ENCODE measurements at regions not wholly inside any gene's neighbourhood (a gene's known extent, or its start where the extent isn't known, plus 50 kb on each side); places are given as distances from the start of the nearest gene placed in this dataset.
"Not testable (repeated sequence)": the region's sequence is repeated elsewhere in the genome, so short reads cannot be mapped to it uniquely, and the experiment has no call there.

- no peak overlapping the region for H3K9ac ChIP-seq (ENCODE audit: low read length)
- no peaks in the 10 kb centered on the region for H4K20me1 ChIP-seq (ENCODE audit: insufficient read depth, low read depth, low read length)
- H3K4me3 ChIP-seq (ENCODE audit: low read length) = no peak overlapping the region
- no peaks in the 10 kb centered on the region for H3K79me2 ChIP-seq (ENCODE audit: low read length)
- no peaks in the 10 kb centered on the region for H3K9me2 ChIP-seq (replicated peaks; ENCODE audit: insufficient read depth, low read length)
- no peaks in the 10 kb centered on the region for H3K36me3 ChIP-seq (ENCODE audit: insufficient read depth, low read length)
- H3K27ac ChIP-seq (ENCODE audit: low read length) = no peak overlapping the region
- no peaks in the 10 kb centered on the region for H3K9me3 ChIP-seq (ENCODE audit: low read length)
- no peaks in the 10 kb centered on the region for H3K4me1 ChIP-seq (ENCODE audit: low read length)
- no peaks in the 10 kb centered on the region for H3K27me3 ChIP-seq (ENCODE audit: low read length)
- H3K4me2 ChIP-seq (ENCODE audit: low read depth, low read length, poor library complexity, severe bottlenecking) = no peak overlapping the region
- H2AFZ ChIP-seq (ENCODE audit: low read length) = no peak overlapping the region
- DNase-seq = no peak
These were observed 244.3 kb downstream of the RNF144A start for GRCh38 chr2:7161501-7161900.

GRCh38 chr2:7165736-7166135 is 248.5 kb downstream of the RNF144A start:
- H3K27ac ChIP-seq (ENCODE audit: low read length) = no peak overlapping the region
- H3K4me3 ChIP-seq (ENCODE audit: low read length) = no peak overlapping the region
- no peaks in the 10 kb centered on the region for H3K36me3 ChIP-seq (ENCODE audit: insufficient read depth, low read length)
- H3K4me1 ChIP-seq (ENCODE audit: low read length) = no peaks in the 10 kb centered on the region; the same call in 1 of the 2 replicates
- no peaks in the 10 kb centered on the region for H3K79me2 ChIP-seq (ENCODE audit: low read length)
- DNase-seq = no peak
- H3K9ac ChIP-seq (ENCODE audit: low read length) = no peak overlapping the region
- no peaks in the 10 kb centered on the region for H3K9me3 ChIP-seq (ENCODE audit: low read length)
- no peak overlapping the region for H2AFZ ChIP-seq (ENCODE audit: low read length)
- H3K4me2 ChIP-seq (ENCODE audit: low read depth, low read length, poor library complexity, severe bottlenecking) = no peak overlapping the region
- H4K20me1 ChIP-seq (ENCODE audit: insufficient read depth, low read depth, low read length) = no peaks in the 10 kb centered on the region
- no peaks in the 10 kb centered on the region for H3K9me2 ChIP-seq (replicated peaks; ENCODE audit: insufficient read depth, low read length)
- no peaks in the 10 kb centered on the region for H3K27me3 ChIP-seq (ENCODE audit: low read length)

GRCh38 chr2:7167801-7168411 is 250.7 kb downstream of the RNF144A start:
- Histone ChIP-seq H2AFZ (ENCODE audit: low read length) (no peak overlapping the region), H3K4me2 (ENCODE audit: low read depth, low read length, poor library complexity, severe bottlenecking) (no peak overlapping the region), H4K20me1 (ENCODE audit: insufficient read depth, low read depth, low read length) (no peaks in the 10 kb centered on the region), H3K27ac (ENCODE audit: low read length) (no peak overlapping the region), H3K4me3 (ENCODE audit: low read length) (no peak overlapping the region), H3K9me3 (ENCODE audit: low read length) (no peaks in the 10 kb centered on the region), H3K9me2 (replicated peaks; ENCODE audit: insufficient read depth, low read length) (no peaks in the 10 kb centered on the region), H3K27me3 (ENCODE audit: low read length) (no peaks in the 10 kb centered on the region), H3K36me3 (ENCODE audit: insufficient read depth, low read length) (no peaks in the 10 kb centered on the region), H3K79me2 (ENCODE audit: low read length) (no peaks in the 10 kb centered on the region), H3K9ac (ENCODE audit: low read length) (no peak overlapping the region), H3K4me1 (ENCODE audit: low read length) (no peaks in the 10 kb centered on the region; the same call in 1 of the 2 replicates)
- no peak for DNase-seq

- Histone ChIP-seq H3K9me2 (replicated peaks; ENCODE audit: insufficient read depth, low read length) (no peaks in the 10 kb centered on the region), H3K4me2 (ENCODE audit: low read depth, low read length, poor library complexity, severe bottlenecking) (no peak overlapping the region), H3K79me2 (ENCODE audit: low read length) (no peaks in the 10 kb centered on the region), H3K27ac (ENCODE audit: low read length) (no peak overlapping the region), H3K27me3 (ENCODE audit: low read length) (no peaks in the 10 kb centered on the region), H3K9ac (ENCODE audit: low read length) (no peak overlapping the region), H3K9me3 (ENCODE audit: low read length) (no peaks in the 10 kb centered on the region), H4K20me1 (ENCODE audit: insufficient read depth, low read depth, low read length) (no peaks in the 10 kb centered on the region), H3K4me3 (ENCODE audit: low read length) (no peak overlapping the region), H3K4me1 (ENCODE audit: low read length) (no peaks in the 10 kb centered on the region; the same call in 1 of the 2 replicates), H2AFZ (ENCODE audit: low read length) (no peak overlapping the region), H3K36me3 (ENCODE audit: insufficient read depth, low read length) (no peaks in the 10 kb centered on the region)
- no peak for DNase-seq
These were observed 252.4 kb downstream of the RNF144A start for GRCh38 chr2:7169593-7169992.

- H3K9ac ChIP-seq (ENCODE audit: low read length); H3K9me2 ChIP-seq (replicated peaks; ENCODE audit: insufficient read depth, low read length); H3K9me3 ChIP-seq (ENCODE audit: low read length); H3K4me2 ChIP-seq (ENCODE audit: low read depth, low read length, poor library complexity, severe bottlenecking); H3K27me3 ChIP-seq (ENCODE audit: low read length); H3K4me1 ChIP-seq (ENCODE audit: low read length); H4K20me1 ChIP-seq (ENCODE audit: insufficient read depth, low read depth, low read length); H3K36me3 ChIP-seq (ENCODE audit: insufficient read depth, low read length); DNase-seq; H2AFZ ChIP-seq (ENCODE audit: low read length); H3K27ac ChIP-seq (ENCODE audit: low read length); H3K79me2 ChIP-seq (ENCODE audit: low read length); H3K4me3 ChIP-seq (ENCODE audit: low read length): not testable (repeated sequence)
These were observed 261.8 kb downstream of the RNF144A start for GRCh38 chr2:7178996-7179395.

GRCh38 chr2:7180638-7181370 is 263.6 kb downstream of the RNF144A start:
- H3K9me2 ChIP-seq (replicated peaks; ENCODE audit: insufficient read depth, low read length) = no peaks in the 10 kb centered on the region
- H2AFZ ChIP-seq (ENCODE audit: low read length) = no peak overlapping the region
- no peak overlapping the region for H3K4me2 ChIP-seq (ENCODE audit: low read depth, low read length, poor library complexity, severe bottlenecking)
- no peak overlapping the region for H3K4me3 ChIP-seq (ENCODE audit: low read length)
- H3K79me2 ChIP-seq (ENCODE audit: low read length) = no peaks in the 10 kb centered on the region
- H3K27me3 ChIP-seq (ENCODE audit: low read length) = no peaks in the 10 kb centered on the region
- H3K4me1 ChIP-seq (ENCODE audit: low read length) = no peaks in the 10 kb centered on the region
- H4K20me1 ChIP-seq (ENCODE audit: insufficient read depth, low read depth, low read length) = no peaks in the 10 kb centered on the region
- no peak overlapping the region for H3K9ac ChIP-seq (ENCODE audit: low read length)
- H3K27ac ChIP-seq (ENCODE audit: low read length) = no peak overlapping the region
- no peaks in the 10 kb centered on the region for H3K9me3 ChIP-seq (ENCODE audit: low read length)
- no peak for DNase-seq
- no peaks in the 10 kb centered on the region for H3K36me3 ChIP-seq (ENCODE audit: insufficient read depth, low read length)

- no peaks in the 10 kb centered on the region for H4K20me1 ChIP-seq (ENCODE audit: insufficient read depth, low read depth, low read length)
- no peak overlapping the region for H2AFZ ChIP-seq (ENCODE audit: low read length)
- H3K9me3 ChIP-seq (ENCODE audit: low read length) = no peaks in the 10 kb centered on the region
- H3K9ac ChIP-seq (ENCODE audit: low read length) = no peak overlapping the region
- H3K9me2 ChIP-seq (replicated peaks; ENCODE audit: insufficient read depth, low read length) = no peaks in the 10 kb centered on the region
- H3K27ac ChIP-seq (ENCODE audit: low read length) = no peak overlapping the region
- no peaks in the 10 kb centered on the region for H3K79me2 ChIP-seq (ENCODE audit: low read length)
- H3K4me1 ChIP-seq (ENCODE audit: low read length) = no peaks in the 10 kb centered on the region
- no peak for DNase-seq
- H3K4me3 ChIP-seq (ENCODE audit: low read length) = no peak overlapping the region
- no peaks in the 10 kb centered on the region for H3K27me3 ChIP-seq (ENCODE audit: low read length)
- no peaks in the 10 kb centered on the region for H3K36me3 ChIP-seq (ENCODE audit: insufficient read depth, low read length)
- H3K4me2 ChIP-seq (ENCODE audit: low read depth, low read length, poor library complexity, severe bottlenecking) = no peak overlapping the region
These were observed 265.3 kb downstream of the RNF144A start for GRCh38 chr2:7182525-7182924.

- Histone ChIP-seq H3K27ac (ENCODE audit: low read length) (no peak overlapping the region), H3K4me2 (ENCODE audit: low read depth, low read length, poor library complexity, severe bottlenecking) (no peak overlapping the region), H3K36me3 (ENCODE audit: insufficient read depth, low read length) (no peaks in the 10 kb centered on the region), H3K4me3 (ENCODE audit: low read length) (no peak overlapping the region), H3K9me3 (ENCODE audit: low read length) (no peaks in the 10 kb centered on the region), H2AFZ (ENCODE audit: low read length) (no peak overlapping the region), H3K79me2 (ENCODE audit: low read length) (no peaks in the 10 kb centered on the region), H3K9me2 (replicated peaks; ENCODE audit: insufficient read depth, low read length) (no peaks in the 10 kb centered on the region), H3K27me3 (ENCODE audit: low read length) (no peaks in the 10 kb centered on the region), H3K4me1 (ENCODE audit: low read length) (no peaks in the 10 kb centered on the region), H4K20me1 (ENCODE audit: insufficient read depth, low read depth, low read length) (no peaks in the 10 kb centered on the region), H3K9ac (ENCODE audit: low read length) (no peak overlapping the region)
- DNase-seq = no peak
These were observed 271.9 kb downstream of the RNF144A start for GRCh38 chr2:7189106-7189505.

Data from Karpas-422 (cell line).